NK-92 treated with Interleukin-12 subunit alpha and Interleukin-12 subunit beta, amount 100 ng/mL, for 24 hours (cell line): ENCODE measurements at regions not wholly inside any gene's neighbourhood (a gene's known extent, or its start where the extent isn't known, plus 50 kb on each side); places are given as distances from the start of the nearest gene placed in this dataset.

ENCODE experiments used
- DNase-seq: peaks from one replicate; lab custom pipeline; 2025; lab: John Stamatoyannopoulos, UW

DNA sequence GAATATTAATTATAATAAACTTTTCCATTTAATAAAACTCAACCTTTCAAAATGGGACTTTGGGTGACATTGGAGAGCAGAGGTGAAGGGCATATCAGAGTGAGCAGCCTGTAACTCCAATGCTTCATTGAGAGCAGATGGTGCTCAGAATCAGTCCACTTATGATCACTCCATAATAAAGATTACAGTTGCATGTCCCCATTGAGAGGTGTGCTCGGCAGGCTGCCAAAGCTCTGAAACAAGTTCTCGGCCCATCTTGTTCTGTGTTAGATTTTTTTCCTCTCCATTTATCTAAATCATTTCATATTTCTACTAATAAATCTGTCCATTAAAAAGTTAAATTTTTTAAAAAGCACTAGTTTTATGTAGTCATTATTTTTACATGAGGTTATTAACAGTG, 1786.4 kb upstream of the WWC1 start:
- DNase-seq = no peak

DNA sequence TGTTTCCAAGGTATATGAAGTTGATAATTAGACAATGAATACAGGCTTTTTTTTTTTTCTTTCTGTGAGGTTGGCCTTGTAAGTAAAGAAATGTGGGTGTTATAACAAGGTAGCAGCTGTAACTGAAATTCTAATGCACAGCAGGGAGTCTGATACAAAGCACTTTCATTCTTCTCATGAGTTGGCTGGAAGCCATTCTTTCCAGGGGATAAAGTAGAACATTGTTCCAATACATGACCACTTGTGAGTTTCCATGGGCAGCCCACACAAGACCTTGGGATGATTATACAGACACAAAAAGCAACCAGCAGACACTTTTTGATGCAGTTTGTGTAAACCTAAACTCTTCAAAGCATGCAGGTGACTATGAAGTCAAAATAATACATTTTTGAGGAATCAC, 1785.9 kb upstream of the WWC1 start:
- no peak for DNase-seq

DNA sequence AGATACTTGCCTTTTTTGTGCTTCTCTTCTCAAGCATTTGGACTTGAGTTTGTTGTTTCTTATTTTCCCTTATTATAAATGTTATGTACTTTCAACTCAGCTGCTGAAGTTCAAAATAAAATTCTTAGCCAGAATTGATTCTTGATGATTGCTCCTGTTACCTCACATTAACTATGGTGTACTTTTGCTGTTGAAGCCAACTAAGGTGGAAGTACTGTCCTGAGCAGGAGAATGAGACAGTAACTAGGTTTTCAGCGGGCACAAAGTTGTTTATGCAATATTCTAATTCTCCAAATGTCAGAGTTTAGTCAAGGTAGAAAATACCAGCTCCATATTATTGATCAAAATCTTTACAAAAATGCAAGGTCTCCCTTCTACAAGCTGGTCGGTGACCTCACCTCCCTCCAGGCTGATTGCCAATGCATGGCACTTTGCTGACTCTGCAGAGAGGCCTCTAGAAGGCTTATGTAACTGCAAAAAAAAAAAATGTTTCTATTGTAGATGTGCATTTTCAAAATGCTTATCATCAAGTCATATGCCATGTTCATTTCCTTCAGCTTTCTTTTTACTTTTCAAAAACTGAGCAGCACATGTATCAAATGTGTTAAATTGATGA, 1783.5 kb upstream of the WWC1 start:
- DNase-seq = no peak

DNA sequence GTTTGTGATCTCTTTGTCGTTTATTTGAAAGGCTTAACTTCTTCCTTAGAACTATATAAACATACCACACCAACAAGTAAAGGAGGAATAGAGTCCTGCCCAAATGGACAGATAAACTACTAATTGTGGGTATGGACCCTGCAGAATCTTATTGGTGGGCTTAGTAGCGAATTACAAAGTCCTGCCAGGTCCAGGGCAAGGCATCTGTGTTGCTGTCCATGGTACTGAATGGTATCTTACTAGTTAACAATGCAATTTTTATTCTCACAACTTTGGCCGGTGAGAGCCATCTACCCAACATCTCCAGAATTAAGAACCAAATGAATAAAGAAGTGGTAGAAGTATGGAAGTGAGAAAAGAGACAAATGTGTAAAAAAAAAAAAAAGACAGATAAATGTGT, 1782.4 kb upstream of the WWC1 start:
- no peak for DNase-seq

DNA sequence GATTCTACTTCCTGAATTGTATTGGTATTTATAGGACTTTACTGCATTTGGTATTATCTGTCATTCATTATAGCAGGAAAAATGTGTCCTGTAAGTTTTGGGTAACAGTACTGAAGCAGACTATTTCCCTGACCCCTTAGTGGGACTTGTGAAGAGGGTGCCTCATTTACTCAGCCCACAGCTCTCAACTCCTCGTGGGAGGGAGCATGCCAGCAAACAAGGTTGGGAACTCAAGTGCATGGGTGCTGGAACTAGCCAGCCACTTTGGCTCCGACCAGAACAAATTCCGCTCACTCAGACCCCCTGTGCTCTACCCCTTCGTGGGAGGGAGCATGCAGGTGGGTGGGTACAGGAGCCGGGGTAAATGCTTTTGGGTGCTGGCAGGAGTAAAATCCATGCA, 1773.5 kb upstream of the WWC1 start:
- no peak for DNase-seq

DNA sequence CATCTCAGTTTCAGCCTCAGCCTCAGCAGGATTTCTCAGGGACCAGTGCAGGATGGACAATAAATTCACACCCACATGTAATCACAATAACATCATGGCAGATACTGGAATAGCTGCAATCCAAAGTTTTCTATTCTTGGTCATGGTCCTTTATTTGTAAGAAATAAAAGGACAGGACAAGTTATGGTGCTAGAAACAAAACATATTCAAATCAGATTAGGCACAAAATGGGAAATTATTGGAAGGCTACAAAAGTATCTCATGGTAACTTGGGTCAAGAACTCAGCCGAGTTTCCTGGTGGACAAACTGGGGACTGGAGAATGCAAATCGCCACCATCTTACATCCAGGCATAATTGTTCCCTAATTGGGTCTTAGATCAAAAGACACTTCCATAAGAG, 1768.2 kb upstream of the WWC1 start:
- DNase-seq = no peak

DNA sequence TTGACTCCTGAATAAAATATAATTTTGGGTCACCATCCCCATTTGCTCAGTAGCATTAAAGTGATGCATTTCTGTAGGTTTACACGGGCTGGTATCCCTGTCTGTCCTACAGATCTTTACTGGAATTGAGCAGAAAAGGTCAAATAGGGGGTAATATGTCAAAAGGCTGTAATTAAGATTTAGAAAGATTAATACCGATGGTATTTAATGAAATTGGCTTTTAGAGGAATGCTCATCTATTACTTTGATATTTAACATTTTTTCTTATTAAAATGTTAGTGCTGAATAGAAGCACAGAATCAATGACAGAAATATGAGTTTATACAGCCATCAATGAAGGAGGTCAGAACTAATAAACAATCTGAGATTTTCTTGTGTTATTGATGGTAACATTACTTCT, 1762.2 kb upstream of the WWC1 start:
- DNase-seq = no peak

DNA sequence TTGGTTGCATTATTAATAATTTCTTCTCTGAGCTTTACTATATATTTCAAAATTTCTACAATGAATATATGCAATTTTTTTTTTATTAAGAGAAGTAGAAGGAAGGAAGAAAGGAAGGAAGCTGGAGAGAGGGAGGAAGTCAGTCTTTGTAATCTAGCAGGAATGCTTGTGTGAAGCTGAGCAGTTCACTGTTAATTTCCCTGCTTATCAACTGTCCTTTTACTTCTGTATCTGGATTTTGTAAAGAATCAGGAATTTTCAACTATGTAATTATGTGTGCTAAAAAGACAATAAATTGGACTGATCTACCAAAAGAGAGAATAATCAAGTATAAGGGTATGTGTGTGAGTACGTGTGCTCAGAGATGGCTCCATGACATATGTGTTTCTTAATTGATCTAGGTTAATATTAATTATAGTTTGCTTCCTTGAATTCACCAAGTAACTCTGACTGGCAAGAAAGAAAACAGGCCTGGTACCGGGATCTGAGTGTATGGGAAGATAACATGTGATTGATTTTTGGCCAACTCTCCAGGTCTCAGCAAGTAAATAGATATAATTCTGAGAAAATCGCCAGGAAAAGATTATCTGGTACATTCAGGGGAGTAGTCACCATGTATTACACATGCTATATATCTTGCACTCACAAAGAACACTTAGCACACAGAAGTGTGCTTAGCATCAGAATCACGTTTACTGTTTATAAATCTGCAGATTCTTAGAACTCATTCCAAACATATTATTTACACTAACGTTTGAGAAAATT, 1758.8 kb upstream of the WWC1 start:
- DNase-seq = no peak

DNA sequence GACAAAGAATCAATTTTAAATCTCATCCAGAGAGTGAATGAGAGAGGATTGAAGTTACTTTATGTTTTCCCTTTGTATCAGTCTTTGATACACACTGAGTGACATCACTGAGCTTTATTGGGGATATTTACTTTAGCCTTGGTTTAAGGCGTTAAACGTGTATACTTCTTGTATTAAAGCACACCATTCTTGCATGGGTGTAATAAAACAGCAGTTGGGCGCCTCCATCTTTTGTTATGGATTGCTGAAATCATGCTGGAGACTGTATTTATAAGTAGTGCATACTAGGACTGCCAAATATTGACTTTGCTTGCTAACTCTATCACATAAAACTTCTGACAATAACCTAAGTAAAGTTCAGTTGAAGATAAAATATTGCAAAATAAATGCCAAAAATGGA, 1755.8 kb upstream of the WWC1 start:
- no peak for DNase-seq

DNA sequence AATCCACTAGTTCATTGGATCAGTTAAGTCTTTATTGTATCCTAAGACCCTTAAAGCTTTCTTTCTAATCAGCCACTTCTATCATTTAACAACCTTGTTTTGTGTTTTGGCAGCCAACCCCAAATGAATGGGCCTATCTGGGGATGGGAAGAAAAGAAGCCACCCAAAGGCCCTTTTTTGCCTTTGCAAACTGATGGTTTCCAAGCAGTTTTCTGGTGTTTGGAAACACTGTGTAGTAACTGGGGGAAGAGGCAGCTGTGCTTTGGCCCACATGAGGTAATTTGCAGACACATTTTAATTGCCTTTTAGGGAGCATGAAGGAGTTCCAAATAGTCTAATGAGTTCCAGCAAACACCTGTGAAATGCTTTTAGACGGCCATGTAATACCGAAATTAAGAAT, 1751.3 kb upstream of the WWC1 start:
- no peak for DNase-seq

DNA sequence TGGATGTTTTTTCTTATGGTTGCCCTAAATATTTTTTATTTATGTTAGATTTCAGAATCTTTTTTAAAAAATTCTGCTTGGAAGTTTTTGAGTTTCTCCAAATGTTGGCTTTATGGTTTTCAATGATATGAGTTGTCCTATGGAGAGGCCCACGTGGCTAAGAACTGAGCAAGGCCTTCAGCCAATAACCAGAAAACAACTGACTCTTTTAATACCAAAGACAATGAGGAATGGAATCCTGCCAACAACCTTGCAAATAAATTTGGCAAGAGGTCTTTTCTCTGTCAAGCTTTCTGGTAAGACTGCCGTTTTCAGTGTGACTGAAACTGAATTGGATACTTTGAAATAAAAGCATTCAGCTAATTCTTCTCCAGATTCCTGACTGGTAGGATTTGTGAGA, 1740.1 kb upstream of the WWC1 start:
- DNase-seq = no peak

DNA sequence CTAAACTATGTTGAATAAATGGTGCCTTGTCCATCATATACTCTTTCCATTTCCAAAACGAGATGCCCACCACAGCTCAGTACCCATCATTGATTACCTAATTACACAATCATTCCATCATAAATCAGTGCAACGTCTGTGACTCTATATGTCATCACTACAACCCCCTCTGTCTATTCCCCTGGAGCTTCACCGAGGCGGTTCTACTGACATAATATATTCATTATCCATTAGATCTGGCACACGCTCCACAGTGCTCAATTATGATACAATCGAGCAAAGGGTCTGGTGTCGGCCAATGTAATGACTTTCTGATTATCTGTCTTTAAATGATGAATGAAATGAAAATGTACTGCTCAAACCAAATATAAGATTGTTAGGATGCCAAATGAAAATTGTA, 1737.7 kb upstream of the WWC1 start:
- no peak for DNase-seq

DNA sequence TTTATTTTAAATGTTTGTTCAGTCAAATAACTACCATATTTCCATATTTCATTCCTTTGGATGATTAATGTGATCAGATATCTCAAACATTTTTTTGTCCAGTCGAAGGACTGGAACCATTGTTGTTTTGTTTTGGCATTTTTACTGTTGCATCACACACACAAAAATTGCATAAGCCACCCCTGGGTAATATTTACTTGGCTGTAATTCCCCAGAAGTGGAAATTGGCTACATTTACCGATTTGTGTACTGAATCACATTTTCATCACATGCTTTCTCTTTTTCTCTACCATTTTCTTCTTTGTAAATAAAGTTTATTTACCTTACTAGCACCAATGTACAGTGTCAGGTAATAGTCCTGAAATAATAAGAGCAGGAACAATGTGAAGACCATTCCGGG, 1729.7 kb upstream of the WWC1 start:
- DNase-seq = no peak

DNA sequence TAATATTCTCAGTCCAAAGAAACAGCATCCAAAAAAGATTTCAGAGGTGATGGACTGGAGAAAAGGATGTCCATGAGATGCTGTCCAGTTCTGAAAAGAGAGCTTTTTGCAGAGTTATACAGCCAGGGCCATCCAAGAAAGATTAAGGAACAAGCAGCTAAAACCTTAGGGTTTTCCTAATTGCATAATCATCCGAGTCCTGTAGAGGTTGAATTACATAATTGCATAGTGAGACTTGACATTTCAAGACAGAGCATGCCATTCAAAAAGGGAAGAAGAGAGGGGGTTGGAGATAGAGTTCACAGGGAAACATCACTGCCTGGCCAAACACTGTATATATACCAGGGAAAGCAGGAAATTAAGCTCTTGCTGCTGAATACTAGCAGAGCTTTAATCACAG, 1729.2 kb upstream of the WWC1 start:
- DNase-seq = no peak

DNA sequence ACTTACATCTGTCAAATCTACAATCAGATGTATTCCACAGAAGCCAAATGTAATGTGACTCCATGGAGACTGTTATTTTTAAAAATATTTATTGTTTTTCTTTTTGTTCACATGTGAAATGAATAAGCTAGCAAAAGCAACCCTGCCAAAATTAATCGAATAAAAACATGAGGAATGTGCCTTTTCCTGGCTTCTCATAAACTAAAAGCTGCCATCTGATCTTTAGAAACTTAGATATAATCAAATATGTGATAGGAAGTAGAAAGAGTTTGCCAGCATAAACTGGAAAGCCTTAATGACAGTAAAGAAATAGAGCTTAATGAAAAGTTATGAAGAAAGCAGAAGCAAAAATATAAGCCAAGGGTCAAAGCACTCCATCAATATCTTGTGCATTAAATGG, 1724.7 kb upstream of the WWC1 start:
- DNase-seq = no peak

DNA sequence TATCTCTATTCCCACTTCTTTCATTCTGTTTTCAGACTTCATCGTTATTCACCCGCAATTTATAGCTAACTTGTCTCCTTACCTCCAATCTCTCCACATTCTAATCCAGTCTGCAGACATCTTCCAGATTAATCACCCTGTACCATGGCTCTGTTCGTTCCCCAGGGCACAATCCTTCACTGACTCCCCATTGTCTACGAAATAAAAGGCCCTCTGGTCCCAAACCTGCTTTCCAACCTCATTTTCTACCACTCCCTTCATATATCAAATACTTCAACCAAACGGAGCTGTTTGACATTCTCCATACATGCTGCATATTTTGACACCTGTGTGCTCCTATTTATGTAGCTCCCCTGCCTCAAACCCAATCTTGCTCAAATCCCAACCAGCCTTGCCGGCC, 1720.6 kb upstream of the WWC1 start:
- no peak for DNase-seq

DNA sequence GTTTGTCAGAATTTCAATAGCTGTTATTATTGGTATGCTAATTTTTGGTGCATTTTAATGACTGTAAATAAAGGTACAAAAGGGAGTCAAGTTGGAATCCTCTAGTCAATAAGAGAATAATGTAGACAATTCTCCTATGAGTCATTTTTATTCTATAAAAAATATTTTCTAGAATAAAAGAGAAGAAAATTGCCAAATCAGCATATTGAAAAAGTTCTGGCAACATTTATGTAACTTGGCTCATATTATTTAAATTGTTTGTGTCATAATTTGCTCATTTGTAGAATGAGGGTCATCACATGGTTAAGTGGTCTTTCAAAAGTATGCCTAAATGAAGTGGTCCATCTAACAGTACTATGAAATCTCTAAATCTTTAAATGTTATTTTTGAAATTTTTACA, 1719.8 kb upstream of the WWC1 start:
- DNase-seq = no peak

DNA sequence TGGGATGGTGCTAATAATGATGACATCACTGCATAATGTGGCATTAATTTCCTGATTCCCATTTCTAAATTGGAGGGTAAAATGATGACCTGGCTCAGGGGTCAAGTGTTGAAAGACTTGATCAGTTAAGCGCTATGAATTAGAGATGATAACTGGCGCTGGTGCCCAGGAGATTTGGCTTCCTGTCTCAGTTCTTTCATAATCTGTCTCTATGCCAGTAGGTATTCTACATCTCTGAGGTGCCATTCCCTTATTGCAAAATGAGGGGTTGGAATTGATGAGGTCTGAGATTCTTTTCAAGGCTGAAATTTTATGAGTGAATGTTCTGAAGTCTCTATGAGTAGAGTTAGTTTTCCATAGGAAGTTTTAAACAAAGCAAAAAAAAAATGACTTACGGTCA, 1715.1 kb upstream of the WWC1 start:
- DNase-seq = no peak

DNA sequence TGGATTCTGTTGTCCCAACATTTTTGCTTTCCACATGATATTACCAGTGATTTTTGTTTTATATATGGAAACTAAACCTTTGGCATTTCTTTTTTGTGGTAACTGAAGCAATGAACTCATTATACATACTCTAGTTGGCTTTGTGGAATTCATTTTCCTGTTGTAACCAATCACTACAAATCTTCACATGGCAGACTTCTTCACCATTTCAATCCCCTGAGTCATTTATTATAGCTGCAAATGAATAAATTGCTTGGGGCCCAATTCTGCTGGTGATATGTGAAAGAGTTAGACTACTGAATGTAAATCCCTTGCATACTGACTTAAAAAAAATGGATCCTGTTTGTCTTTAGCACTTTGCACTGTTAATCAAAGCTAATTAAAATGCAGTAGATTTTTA, 1709.6 kb upstream of the WWC1 start:
- DNase-seq = no peak

DNA sequence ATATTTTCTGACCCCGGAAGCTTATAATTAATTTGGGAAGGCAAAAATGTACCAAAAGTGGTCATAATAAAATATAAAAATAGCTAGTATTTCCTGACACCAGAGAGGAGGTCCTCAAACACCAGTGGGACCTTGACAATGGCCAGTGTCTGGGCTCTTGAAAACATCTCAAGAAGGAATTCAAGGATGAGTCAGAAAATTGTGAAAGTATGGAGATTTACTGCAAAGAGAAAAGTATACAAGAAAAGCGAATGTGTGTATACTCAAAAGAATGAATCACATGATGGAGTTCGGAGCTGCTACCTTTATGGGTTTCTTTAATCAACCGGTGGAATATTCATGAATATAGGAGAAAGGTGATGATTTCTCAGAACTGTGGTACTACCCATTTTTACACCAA, 1709.0 kb upstream of the WWC1 start:
- no peak for DNase-seq

DNA sequence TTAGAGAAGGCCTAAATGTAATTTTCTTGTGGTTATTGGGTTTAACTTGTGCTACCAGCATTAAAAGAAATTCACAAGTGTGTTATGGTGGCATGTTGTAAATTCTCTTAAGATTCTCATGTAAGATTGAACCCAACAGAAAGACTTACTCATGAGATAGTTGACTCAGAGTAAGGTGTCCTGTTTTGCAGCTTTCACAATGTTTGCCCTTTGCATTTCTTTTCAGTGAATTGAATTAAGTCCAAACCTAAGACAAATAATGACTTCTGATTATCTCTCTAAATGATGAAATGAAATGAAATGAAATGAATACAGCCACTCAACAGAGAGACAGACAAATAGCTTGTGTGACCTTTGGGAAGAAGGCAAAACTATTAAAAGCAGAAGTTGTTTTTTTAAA, 1696.9 kb upstream of the WWC1 start:
- DNase-seq = no peak

DNA sequence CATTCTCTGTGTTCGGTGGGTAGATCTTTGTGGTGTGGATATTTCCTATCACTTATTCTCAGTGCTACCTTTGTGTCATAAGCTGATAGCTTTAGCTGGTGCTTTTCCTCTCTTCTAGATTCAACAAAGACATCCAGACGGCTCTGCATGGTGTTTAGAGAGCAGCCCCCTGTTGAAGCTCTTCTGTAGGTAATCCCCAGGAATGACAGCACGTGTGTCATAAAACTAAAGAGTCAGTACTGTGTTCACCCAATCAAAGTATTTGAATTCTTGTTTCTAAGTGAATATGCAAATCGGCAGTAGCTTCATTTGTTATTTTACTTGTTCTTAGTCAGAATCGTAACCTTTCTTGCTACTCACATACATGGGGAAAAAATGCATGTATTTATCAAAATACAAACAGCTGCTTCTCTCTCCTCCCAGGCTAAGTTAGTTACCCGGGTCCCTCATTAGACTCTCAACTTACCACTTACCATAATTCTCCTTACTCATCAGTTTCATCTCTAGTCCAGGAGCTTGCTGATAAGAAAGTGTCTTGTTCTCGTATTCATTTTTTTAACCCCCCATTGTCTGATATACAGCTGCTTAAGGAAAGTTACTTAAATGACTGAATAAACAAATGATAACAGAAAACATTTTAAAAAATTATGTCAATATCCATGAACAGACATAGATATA, 1696.0 kb upstream of the WWC1 start:
- no peak for DNase-seq

DNA sequence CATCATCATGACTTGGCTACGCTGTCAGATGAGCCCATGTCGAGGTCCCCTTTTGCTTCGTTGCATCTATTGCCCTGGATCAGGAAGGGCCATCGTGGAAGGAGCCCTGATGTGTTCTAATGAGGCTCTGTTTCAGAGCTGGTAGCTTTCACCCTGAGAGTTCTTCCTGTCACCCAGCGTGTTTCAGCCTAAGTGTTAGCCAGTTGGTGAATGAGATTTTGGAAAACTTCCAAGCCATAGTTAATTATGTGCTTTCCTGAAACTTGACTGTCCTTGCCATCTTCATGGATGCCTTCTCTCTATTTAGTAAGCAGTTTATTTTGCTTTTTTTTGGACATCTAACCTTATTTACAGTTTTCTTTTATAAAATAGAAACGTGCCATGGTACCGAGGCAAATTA, 1695.4 kb upstream of the WWC1 start:
- DNase-seq = no peak

DNA sequence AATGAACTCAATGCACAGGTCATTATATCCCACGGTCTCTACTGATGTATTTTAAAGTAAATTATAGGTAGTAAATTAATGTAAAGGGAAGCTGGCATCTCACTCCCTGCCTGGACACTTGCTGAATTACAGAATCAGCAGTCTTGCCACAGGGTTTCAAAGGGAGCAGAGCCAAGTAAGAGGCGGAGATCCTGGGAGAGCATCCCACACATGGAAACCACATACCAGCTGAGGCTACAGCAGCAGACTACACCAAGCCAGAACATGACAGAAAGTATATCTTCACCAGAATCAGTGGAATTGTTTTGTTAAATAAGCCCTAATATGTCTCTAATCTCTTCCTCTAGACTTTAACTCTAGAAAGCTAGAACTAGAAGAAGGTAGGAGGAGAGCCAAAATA, 1689.2 kb upstream of the WWC1 start:
- no peak for DNase-seq
